ENCODE measurements at regions not wholly inside any gene's neighbourhood (a gene's known extent, or its start where the extent isn't known, plus 50 kb on each side); places are given as distances from the start of the nearest gene placed in this dataset.

GRCh38 chr9:26193237-26193636 lies 515.0 kb upstream of the TUSC1 start:
- DNase-seq (ENCODE audit: insufficient read length, low spot score) (no peak), FAIRE-seq (no peak)

GRCh38 chr9:26191711-26192110 lies 513.5 kb upstream of the TUSC1 start:
- DNase-seq (ENCODE audit: insufficient read length, low spot score) (no peak), FAIRE-seq (no peak)

- FAIRE-seq = no peak
- DNase-seq (ENCODE audit: insufficient read length, low spot score) = no peak
These were observed 503.6 kb upstream of the TUSC1 start for GRCh38 chr9:26181836-26182235.

GRCh38 chr9:26176628-26177027 lies 498.4 kb upstream of the TUSC1 start:
- DNase-seq (ENCODE audit: insufficient read length, low spot score) = no peak
- FAIRE-seq = no peak

- FAIRE-seq (no peak), DNase-seq (ENCODE audit: insufficient read length, low spot score) (peak; percentile 9)
These were observed 497.0 kb upstream of the TUSC1 start for GRCh38 chr9:26175264-26175663.

GRCh38 chr9:26172301-26172700 lies 494.1 kb upstream of the TUSC1 start:
- FAIRE-seq (no peak), DNase-seq (ENCODE audit: insufficient read length, low spot score) (no peak)

- no peak for DNase-seq (ENCODE audit: insufficient read length, low spot score)
- FAIRE-seq = no peak
These were observed 493.4 kb upstream of the TUSC1 start for GRCh38 chr9:26171691-26172090.

- no peak for DNase-seq (ENCODE audit: insufficient read length, low spot score)
- no peak for FAIRE-seq
These were observed 491.9 kb upstream of the TUSC1 start for GRCh38 chr9:26170190-26170589.

- DNase-seq (ENCODE audit: insufficient read length, low spot score) = no peak
- FAIRE-seq = no peak
These were observed 491.5 kb upstream of the TUSC1 start for GRCh38 chr9:26169708-26170107.

- FAIRE-seq = no peak
- no peak for DNase-seq (ENCODE audit: insufficient read length, low spot score)
These were observed 488.3 kb upstream of the TUSC1 start for GRCh38 chr9:26166537-26166936.

GRCh38 chr9:26165426-26165825 lies 487.2 kb upstream of the TUSC1 start:
- FAIRE-seq = no peak
- DNase-seq (ENCODE audit: insufficient read length, low spot score) = no peak

- DNase-seq (ENCODE audit: insufficient read length, low spot score) (no peak), FAIRE-seq (no peak)
These were observed 485.7 kb upstream of the TUSC1 start for GRCh38 chr9:26163931-26164330.

GRCh38 chr9:26159575-26160392 lies 481.5 kb upstream of the TUSC1 start:
- DNase-seq (ENCODE audit: insufficient read length, low spot score) (no peak), FAIRE-seq (no peak)

GRCh38 chr9:26158631-26159150 lies 480.4 kb upstream of the TUSC1 start:
- FAIRE-seq (no peak), DNase-seq (ENCODE audit: insufficient read length, low spot score) (no peak)

- no peak for FAIRE-seq
- DNase-seq (ENCODE audit: insufficient read length, low spot score) = no peak
These were observed 479.2 kb upstream of the TUSC1 start for GRCh38 chr9:26157411-26157810.

GRCh38 chr9:26152350-26152749 lies 474.1 kb upstream of the TUSC1 start:
- FAIRE-seq (no peak), DNase-seq (ENCODE audit: insufficient read length, low spot score) (no peak)

- DNase-seq (ENCODE audit: insufficient read length, low spot score) = no peak
- no peak for FAIRE-seq
These were observed 469.9 kb upstream of the TUSC1 start for GRCh38 chr9:26148128-26148527.

- no peak for DNase-seq (ENCODE audit: insufficient read length, low spot score)
- FAIRE-seq = no peak
These were observed 467.7 kb upstream of the TUSC1 start for GRCh38 chr9:26145938-26146337.

- no peak for DNase-seq (ENCODE audit: insufficient read length, low spot score)
- FAIRE-seq = no peak
These were observed 464.4 kb upstream of the TUSC1 start for GRCh38 chr9:26142631-26143030.

- DNase-seq (ENCODE audit: insufficient read length, low spot score) (no peak), FAIRE-seq (no peak)
These were observed 464.0 kb upstream of the TUSC1 start for GRCh38 chr9:26142201-26142600.

GRCh38 chr9:26133537-26133936 lies 455.3 kb upstream of the TUSC1 start:
- DNase-seq (ENCODE audit: insufficient read length, low spot score) (no peak), FAIRE-seq (no peak)

GRCh38 chr9:26132746-26133312 lies 454.6 kb upstream of the TUSC1 start:
- FAIRE-seq = no peak
- no peak for DNase-seq (ENCODE audit: insufficient read length, low spot score)

Data from HTR-8/SVneo (cell line).